Body of pancreas (tissue), 4 donors: ENCODE measurements at regions not wholly inside any gene's neighbourhood (a gene's known extent, or its start where the extent isn't known, plus 50 kb on each side); places are given as distances from the start of the nearest gene placed in this dataset.
"Not testable (repeated sequence)": the region's sequence is repeated elsewhere in the genome, so short reads cannot be mapped to it uniquely, and the experiment has no call there.

Source experiments
- ATAC-seq: fragments of 150-250 bp; one replicate; pipeline ENCODE4 v1.9.1; 2016
- DNase-seq, 4 donors: peaks; one replicate each; pipeline ENCODE4 v3.0.0-alpha.2; 2019
- H3K27ac ChIP-seq, 4 donors: fragments of 200-600 bp; sonication (generic); 1 replicate in 3 of 4; 2 replicates in 1 of 4; pipeline versions ENCODE4 v1.5.1 to v1.6.1; 2016 to 2019; ENCODE audit warnings: mild to moderate bottlenecking in 1 of 4, mixed read lengths in 1 of 4, moderate library complexity in 1 of 4
- H3K27me3 ChIP-seq, 2 donors: fragments of 200-600 bp; sonication (generic); one replicate each; pipeline ENCODE4 v1.6.0; 2016; ENCODE audit warnings: mild to moderate bottlenecking in 1 of 2
- H3K36me3 ChIP-seq, 2 donors: fragments of 200-600 bp; sonication (generic); replicated peaks in 1 of 2; 2 replicates each; pipeline ENCODE4 v1.5.1; 2016; ENCODE audit warnings: low read depth in 2 of 2; ENCODE audit not compliant: insufficient read depth in 1 of 2
- H3K4me1 ChIP-seq: fragments of 200-600 bp; sonication (generic); one replicate; pipeline ENCODE4 v1.6.0; 2016
- H3K4me3 ChIP-seq, 2 donors: fragments of 200-600 bp; sonication (generic); 1 replicate in 1 of 2; 2 replicates in 1 of 2; pipeline ENCODE4 v1.5.1; 2016 to 2019
- H3K9me3 ChIP-seq, 3 donors: fragments of 200-600 bp; sonication (generic); 1 replicate in 2 of 3; 2 replicates in 1 of 3; pipeline ENCODE4 v1.5.1; 2016
- CTCF ChIP-seq, 7 experiments: fragments of 450-650 bp in 4 of 7; fragments of 200-600 bp in 3 of 7; sonication (generic) in 3 of 7; IDR thresholded peaks; one replicate each; pipeline ENCODE4 v1.5.1; 2016 to 2019; ENCODE audit warnings: antibody characterized with exemption in 7 of 7
- POLR2A ChIP-seq, 3 donors: fragments of 450-650 bp; IDR thresholded peaks; one replicate each; pipeline ENCODE4 v1.6.1; 2016; ENCODE audit warnings: antibody characterized with exemption in 3 of 3, mild to moderate bottlenecking in 2 of 3
- WGBS, 2 donors: methylation state at CpG; one replicate each; pipeline ENCODE4 v1.1.5; 2017; 5-methylcytosine and 5-hydroxymethylcytosine counted together
- intact Hi-C: fragments of 100-400 bp; cut with DNase I; formaldehyde crosslinking; loops from one replicate; pipeline ENCODE4 v1.15.1; 2023

- WGBS, 2 donors = 80 to 82% methylated on average over 2 of the region's 2 CpGs
Measured at GRCh38 chr16:72458035-72458434, 286.1 kb upstream of the PMFBP1 start.

DNA sequence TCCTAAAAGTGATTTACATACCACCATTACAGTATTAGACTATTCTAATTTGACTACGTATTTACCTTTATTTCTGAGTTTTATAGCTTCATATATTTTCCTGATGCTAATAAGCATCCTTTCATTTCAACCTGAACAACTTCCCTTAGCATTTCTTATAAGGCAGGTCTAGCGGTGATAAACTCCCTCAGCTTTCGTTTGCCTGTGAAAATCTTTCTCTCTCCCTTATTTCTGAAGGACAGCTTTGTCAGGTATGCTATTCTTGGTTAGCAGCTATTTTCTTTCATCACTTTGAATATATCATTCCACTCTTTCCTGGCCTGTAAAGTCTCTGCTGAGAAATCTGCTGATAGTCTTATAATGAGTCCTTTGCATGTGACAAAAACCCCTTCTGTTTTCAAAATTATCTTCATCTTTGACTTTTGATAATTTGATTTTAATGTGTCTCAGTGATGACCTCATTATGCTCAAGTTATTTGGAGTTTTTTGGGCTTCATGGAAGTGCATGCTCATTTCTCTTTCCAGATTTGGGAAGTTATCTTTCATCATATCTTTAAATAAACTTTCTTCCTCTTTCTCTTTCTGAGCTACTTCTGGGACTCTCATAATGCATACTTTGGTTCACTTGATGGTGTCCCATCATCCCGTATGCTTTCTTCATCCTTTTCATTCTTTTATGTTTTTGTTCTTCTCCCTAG lies 285.4 kb upstream of the PMFBP1 start:
- no peaks in the 10 kb centered on the region for H3K9me3 ChIP-seq
- intact Hi-C loops = no loop called here
- no peak for TF ChIP-seq CTCF (IDR thresholded peaks at IDR 0.05)
- TF ChIP-seq POLR2A (IDR thresholded peaks at IDR 0.05) = no peak
- H3K4me1 ChIP-seq = no peaks in the 10 kb centered on the region
- DNase-seq = no peak
- H3K36me3 ChIP-seq = no peaks in the 10 kb centered on the region
- H3K27ac ChIP-seq = no peak overlapping the region
- ATAC-seq = no peak
- 91 to 96% methylated on average over 4 of the region's 4 CpGs for WGBS, 2 donors
- H3K4me3 ChIP-seq = no peak overlapping the region
- H3K27me3 ChIP-seq = no peaks in the 10 kb centered on the region

More at GRCh38 chr16:72458035-72458434, 286.1 kb upstream of the PMFBP1 start:
- H3K36me3 ChIP-seq = no peaks in the 10 kb centered on the region
- no peaks in the 10 kb centered on the region for H3K4me1 ChIP-seq
- ATAC-seq (no peak), DNase-seq (no peak)
- no peak overlapping the region for H3K27ac ChIP-seq
- no peak for TF ChIP-seq CTCF (IDR thresholded peaks at IDR 0.05)
- no peak for TF ChIP-seq POLR2A (IDR thresholded peaks at IDR 0.05)
- H3K4me3 ChIP-seq = no peak overlapping the region
- no peaks in the 10 kb centered on the region for H3K9me3 ChIP-seq
- intact Hi-C loops = no loop called here
- no peaks in the 10 kb centered on the region for H3K27me3 ChIP-seq

DNA sequence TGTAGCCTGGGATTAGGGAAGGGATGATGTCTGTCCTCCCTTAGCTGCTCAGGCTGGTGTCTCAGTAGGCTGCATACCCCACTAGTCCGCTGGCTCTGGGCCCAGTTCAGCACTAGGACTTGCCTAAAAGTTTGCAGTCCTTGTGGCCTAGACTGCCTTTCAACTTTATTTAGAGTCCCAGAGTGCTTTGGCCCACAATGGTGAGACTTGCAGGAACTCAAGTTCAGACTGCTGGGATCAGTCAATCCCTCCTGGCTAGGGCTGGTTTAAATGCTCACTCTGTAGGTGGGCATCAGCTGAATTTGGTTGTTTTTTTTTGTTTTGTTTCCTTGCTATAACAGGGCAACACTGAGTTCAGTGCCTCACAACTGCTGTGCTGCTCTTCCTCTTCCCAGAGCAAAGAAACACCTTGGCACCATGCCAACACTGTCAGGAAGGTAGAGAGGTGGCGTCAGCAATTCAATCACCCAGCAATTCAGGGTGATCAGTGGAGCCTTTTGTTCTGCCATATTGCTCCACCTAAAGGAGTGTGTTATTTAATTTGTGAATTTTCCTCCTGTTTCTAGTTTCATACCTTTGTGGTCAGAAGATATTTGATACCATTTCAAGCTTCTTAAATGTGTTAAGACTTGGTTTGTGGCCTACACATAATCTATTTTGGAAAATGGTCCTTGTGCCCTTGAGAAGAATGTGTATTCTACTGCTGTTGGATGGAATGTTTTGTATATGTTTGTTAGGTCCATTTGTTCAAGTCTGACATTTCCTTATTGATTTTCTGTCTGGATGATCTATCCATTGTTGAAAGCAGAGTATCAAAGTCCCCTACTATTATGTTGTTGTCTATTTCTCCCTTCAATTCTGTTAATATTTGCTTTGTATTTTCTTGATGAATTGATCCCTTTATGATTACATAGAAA lies 284.0 kb upstream of the PMFBP1 start:
- TF ChIP-seq POLR2A (IDR thresholded peaks at IDR 0.05) (no peak), CTCF (IDR thresholded peaks at IDR 0.05) (no peak)
- Histone ChIP-seq H3K27ac (no peak overlapping the region), H3K36me3 (no peaks in the 10 kb centered on the region), H3K4me3 (no peak overlapping the region), H3K9me3 (no peaks in the 10 kb centered on the region), H3K4me1 (no peaks in the 10 kb centered on the region), H3K27me3 (no peaks in the 10 kb centered on the region)
- ATAC-seq (no peak), DNase-seq (peak; percentile 14 to 35 (median 20))
- 63 to 71% methylated on average over 2 of the region's 2 CpGs for WGBS, 2 donors
- intact Hi-C loops = no loop called here

DNA sequence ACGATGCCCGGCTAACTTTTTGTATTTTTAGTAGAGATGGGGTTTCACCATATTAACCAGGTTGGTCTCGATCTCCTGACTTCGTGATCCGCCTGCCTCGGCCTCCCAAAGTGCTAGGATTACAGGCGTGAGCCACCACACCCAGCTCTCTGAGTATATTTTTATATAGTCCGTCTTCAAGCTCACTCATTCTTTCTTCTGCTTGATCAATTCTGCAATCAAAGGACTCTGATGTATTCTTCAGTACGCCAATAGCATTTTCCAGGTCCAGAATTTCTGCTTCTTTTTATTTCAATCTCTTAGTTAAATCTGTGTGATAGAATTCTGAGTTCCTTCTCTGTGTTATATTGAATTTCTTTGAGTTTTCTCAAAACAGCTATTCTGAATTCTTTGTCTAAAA lies 281.9 kb upstream of the PMFBP1 start:
- H3K4me1 ChIP-seq, intact Hi-C loops: not testable (repeated sequence)

GRCh38 chr16:72444696-72445095 lies 272.7 kb upstream of the PMFBP1 start:
- DNase-seq = no peak
- 75 to 89% methylated on average over 1 of the region's 1 CpG for WGBS, 2 donors
- Histone ChIP-seq H3K4me3 (no peak overlapping the region), H3K9me3 (no peaks in the 10 kb centered on the region), H3K27ac (no peak overlapping the region), H3K27me3 (no peaks in the 10 kb centered on the region), H3K4me1 (no peaks in the 10 kb centered on the region), H3K36me3 (no peaks in the 10 kb centered on the region)
- intact Hi-C loops = no loop called here
- ATAC-seq = no peak
- TF ChIP-seq POLR2A (IDR thresholded peaks at IDR 0.05) (no peak), CTCF (IDR thresholded peaks at IDR 0.05) (no peak)

More for the DNA sequence above, 281.9 kb upstream of the PMFBP1 start:
- H3K27ac ChIP-seq, H3K27me3 ChIP-seq, H3K4me3 ChIP-seq, DNase-seq, ATAC-seq, H3K36me3 ChIP-seq, H3K9me3 ChIP-seq: not testable (repeated sequence)
- WGBS, 2 donors = 96 to 98% methylated on average over 9 of the region's 9 CpGs
